Upper lobe of right lung (tissue), 1 donor: ENCODE measurements at regions not wholly inside any gene's neighbourhood (a gene's known extent, or its start where the extent isn't known, plus 50 kb on each side); places are given as distances from the start of the nearest gene placed in this dataset.
A peak's percentile ranks its signal among the peaks of the same experiment; 100 is the strongest.

Experiments
- ATAC-seq: fragments of 200-7000 bp; cut with Tn5 transposase; one replicate; pipeline ENCODE4 v1.9.1; 2020; ENCODE audit warnings: mild to moderate bottlenecking, moderate library complexity
- DNase-seq: peaks from one replicate; pipeline ENCODE4 v3.0.0-alpha.2; 2020
- H3K27ac ChIP-seq: fragments of 200-600 bp; one replicate; pipeline ENCODE4 v1.8.0; 2022
- H3K27me3 ChIP-seq: fragments of 200-600 bp; one replicate; pipeline ENCODE4 v1.8.0; 2022; ENCODE audit warnings: mild to moderate bottlenecking
- H3K36me3 ChIP-seq: fragments of 200-600 bp; one replicate; pipeline ENCODE4 v1.8.0; 2022
- H3K4me1 ChIP-seq: fragments of 200-600 bp; one replicate; pipeline ENCODE4 v1.8.0; 2022
- H3K4me3 ChIP-seq: fragments of 200-600 bp; one replicate; pipeline ENCODE4 v1.8.0; 2022; ENCODE audit warnings: mild to moderate bottlenecking
- H3K9me3 ChIP-seq: fragments of 200-600 bp; one replicate; pipeline ENCODE4 v1.8.0; 2022
- CTCF ChIP-seq: fragments of 200-600 bp; IDR thresholded peaks from one replicate; pipeline ENCODE4 v1.8.0; 2022; ENCODE audit warnings: antibody characterized with exemption
- intact Hi-C: fragments of 100-400 bp; cut with DNase I; formaldehyde crosslinking; loops from one replicate; pipeline ENCODE4 v1.11.0; 2022
- donor health status: DM: no; HTN: yes; CAD: no; lungs with severe emphysema.

DNA sequence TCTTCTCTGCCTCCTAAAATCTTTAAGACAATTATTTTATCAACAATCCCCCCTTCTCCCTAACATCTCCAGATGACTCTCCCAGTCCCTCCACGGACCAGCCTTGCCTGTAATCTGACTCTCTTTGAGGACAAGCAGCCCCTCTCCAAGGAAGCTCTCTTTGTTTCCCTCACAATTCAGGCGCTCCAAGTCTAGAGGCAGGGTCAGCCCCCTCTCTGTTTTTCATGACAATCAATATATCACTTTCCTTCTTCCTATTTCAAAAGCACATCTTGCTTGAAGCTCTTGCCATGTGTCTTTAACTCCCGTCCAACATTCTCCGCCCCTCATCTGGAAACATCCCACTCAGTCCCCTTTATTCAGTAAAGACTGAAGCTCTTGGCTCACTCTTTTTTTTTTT lies 393.4 kb upstream of the SULF2 start:
- no peak for TF ChIP-seq CTCF
- Histone ChIP-seq H3K9me3 (no peaks in the 10 kb centered on the region), H3K36me3 (no peaks in the 10 kb centered on the region), H3K4me3 (no peak overlapping the region), H3K27me3 (no peaks in the 10 kb centered on the region), H3K4me1 (no peaks in the 10 kb centered on the region), H3K27ac (no peak overlapping the region)
- no peak for ATAC-seq
- intact Hi-C loops: no loop called here
- DNase-seq: no peak

DNA sequence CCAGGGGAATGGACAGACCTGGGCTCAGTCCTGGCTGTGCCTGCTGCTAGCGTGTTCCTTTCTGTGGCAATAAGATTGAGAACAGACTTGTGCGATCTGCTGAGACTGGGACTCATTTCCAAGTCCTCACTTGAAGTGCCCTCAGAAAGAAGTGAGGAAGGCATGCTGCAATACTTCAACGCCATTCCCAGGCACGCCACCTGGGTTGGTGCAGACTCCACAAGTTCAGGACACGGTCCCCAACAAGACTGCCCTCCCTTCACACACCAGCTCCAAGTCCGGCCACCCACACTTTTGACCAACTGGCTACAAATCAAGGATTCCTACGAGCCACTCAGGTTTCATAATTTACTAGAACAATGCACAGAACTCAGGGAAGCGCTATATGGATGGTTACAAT lies 391.8 kb upstream of the SULF2 start:
- TF ChIP-seq CTCF: no peak
- H3K27ac ChIP-seq: no peak overlapping the region
- intact Hi-C loops: no loop called here

DNA sequence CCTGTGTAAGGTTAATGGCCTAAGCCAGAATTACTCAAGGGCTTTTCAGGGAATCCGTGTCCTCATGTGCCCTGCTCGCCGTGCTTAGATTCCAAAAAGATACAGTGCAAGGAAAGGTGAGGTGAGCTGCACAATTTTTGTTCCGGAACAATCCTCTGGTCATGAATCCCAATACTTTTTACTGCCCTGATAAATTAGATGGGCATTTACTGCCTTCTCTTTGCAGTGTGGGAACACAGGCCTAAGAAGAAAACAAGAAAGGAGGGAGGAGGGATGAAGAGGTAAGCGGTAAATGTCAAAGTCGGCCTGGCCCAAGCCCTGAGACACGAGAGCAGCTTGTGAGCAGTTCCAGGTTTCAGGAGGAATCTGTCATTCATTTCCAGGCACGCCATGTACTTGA lies 390.9 kb upstream of the SULF2 start:
- no peak overlapping the region for H3K4me3 ChIP-seq
- no peak overlapping the region for H3K27ac ChIP-seq
- no peak for ATAC-seq
- intact Hi-C loops: no loop called here
- H3K9me3 ChIP-seq: no peaks in the 10 kb centered on the region
- no peak for TF ChIP-seq CTCF
- no peaks in the 10 kb centered on the region for H3K36me3 ChIP-seq
- no peaks in the 10 kb centered on the region for H3K4me1 ChIP-seq
- DNase-seq: no peak
- H3K27me3 ChIP-seq: no peaks in the 10 kb centered on the region

More for the DNA sequence above, 391.8 kb upstream of the SULF2 start:
- DNase-seq (no peak), ATAC-seq (peak; percentile 51)
- Histone ChIP-seq H3K36me3 (no peaks in the 10 kb centered on the region), H3K4me1 (no peaks in the 10 kb centered on the region), H3K4me3 (no peak overlapping the region), H3K27me3 (no peaks in the 10 kb centered on the region), H3K9me3 (no peaks in the 10 kb centered on the region)

- no peak overlapping the region for H3K27ac ChIP-seq
- no peaks in the 10 kb centered on the region for H3K36me3 ChIP-seq
- intact Hi-C loops: no loop called here
- ATAC-seq (no peak), DNase-seq (no peak)
- no peak for TF ChIP-seq CTCF
- no peaks in the 10 kb centered on the region for H3K9me3 ChIP-seq
- no peaks in the 10 kb centered on the region for H3K4me1 ChIP-seq
- H3K27me3 ChIP-seq: no peaks in the 10 kb centered on the region
- no peak overlapping the region for H3K4me3 ChIP-seq
These were observed 390.0 kb upstream of the SULF2 start for GRCh38 chr20:48175261-48175660.

GRCh38 chr20:48172357-48172702 lies 387.0 kb upstream of the SULF2 start:
- no peak overlapping the region for H3K4me3 ChIP-seq
- H3K4me1 ChIP-seq: no peaks in the 10 kb centered on the region
- DNase-seq (no peak), ATAC-seq (no peak)
- no peaks in the 10 kb centered on the region for H3K36me3 ChIP-seq
- no peak for TF ChIP-seq CTCF
- no peaks in the 10 kb centered on the region for H3K9me3 ChIP-seq
- intact Hi-C loops: no loop called here
- no peak overlapping the region for H3K27ac ChIP-seq
- H3K27me3 ChIP-seq: no peaks in the 10 kb centered on the region

DNA sequence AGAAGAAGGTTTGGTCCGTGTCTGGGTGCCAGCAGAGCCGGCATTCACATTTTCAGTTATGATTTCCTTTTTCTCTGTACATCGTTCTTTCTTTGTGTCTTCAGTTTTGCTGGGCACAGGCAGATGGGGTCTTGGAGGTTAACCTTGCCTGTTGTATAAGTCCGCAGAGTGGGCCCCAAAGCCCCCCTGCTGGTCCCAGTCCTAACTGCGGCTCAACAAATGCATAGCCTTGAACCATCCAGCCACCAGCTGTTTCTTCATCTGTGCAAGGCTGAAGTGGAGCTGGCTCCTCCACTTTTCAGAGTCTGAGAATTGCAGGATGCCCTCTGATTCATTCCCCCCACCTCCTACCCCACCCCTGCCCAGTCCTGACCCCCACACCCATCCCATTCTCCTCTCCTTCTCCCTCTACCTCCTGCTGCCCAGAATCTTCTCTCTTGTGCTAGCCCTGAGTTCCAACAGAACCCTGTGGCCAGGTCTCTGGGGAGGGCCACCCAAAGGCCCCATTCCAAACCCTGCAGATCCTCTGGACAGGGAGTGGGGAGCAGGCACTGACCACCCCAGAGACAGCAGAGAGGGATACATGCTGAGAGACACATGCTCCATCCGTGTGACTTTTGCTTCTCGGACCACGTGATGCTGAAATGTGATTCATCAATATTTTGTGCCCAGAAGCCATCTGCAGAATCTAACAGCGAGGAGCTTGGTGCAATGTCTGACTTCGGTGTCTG lies 386.5 kb upstream of the SULF2 start:
- Histone ChIP-seq H3K9me3 (no peaks in the 10 kb centered on the region), H3K27ac (no peak overlapping the region), H3K4me3 (no peak overlapping the region), H3K4me1 (no peaks in the 10 kb centered on the region), H3K36me3 (no peaks in the 10 kb centered on the region), H3K27me3 (no peaks in the 10 kb centered on the region)
- no peak for DNase-seq
- intact Hi-C loops: no loop called here
- TF ChIP-seq CTCF: no peak
- ATAC-seq: no peak
